ENCODE measurements at regions not wholly inside any gene's neighbourhood (a gene's known extent, or its start where the extent isn't known, plus 50 kb on each side); places are given as distances from the start of the nearest gene placed in this dataset.

GRCh38 chr6:45800911-45801310, 214.7 kb downstream of the CLIC5 start:
- Histone ChIP-seq H3K4me2 (ENCODE audit: low read depth, low read length) (no peak overlapping the region), H3K36me3 (ENCODE audit: control insufficient read depth, insufficient read depth, low read length) (no peaks in the 10 kb centered on the region), H4K20me1 (ENCODE audit: insufficient read depth, low read length) (no peaks in the 10 kb centered on the region), H3K4me1 (ENCODE audit: control insufficient read depth, insufficient read depth, low read length) (no peaks in the 10 kb centered on the region), H3K14ac (replicated peaks; ENCODE audit: low read depth, low read length) (no peak overlapping the region), H2AK9ac (replicated peaks; ENCODE audit: low read depth, low read length, poor library complexity) (no peak overlapping the region), H4K5ac (ENCODE audit: low read depth, low read length) (no peak overlapping the region), H2BK120ac (ENCODE audit: low read depth, low read length) (no peak overlapping the region), H3K4ac (ENCODE audit: low read depth, low read length) (no peak overlapping the region), H3K18ac (ENCODE audit: low read depth, low read length) (no peak overlapping the region), H3K27me3 (ENCODE audit: control insufficient read depth, insufficient read depth, low read length) (peaks cover 19% of the 10 kb centered on the region), H2AFZ (replicated peaks; ENCODE audit: low read length, poor library complexity) (no peak overlapping the region), H2BK20ac (ENCODE audit: low read depth, low read length) (no peak overlapping the region), H2BK15ac (ENCODE audit: low read depth, low read length) (no peak overlapping the region), H2AK5ac (ENCODE audit: low read depth, low read length) (no peak overlapping the region), H3K9ac (ENCODE audit: low read depth, low read length) (no peak overlapping the region), H2BK5ac (ENCODE audit: low read depth, low read length, poor library complexity, severe bottlenecking) (no peak overlapping the region), H3K56ac (ENCODE audit: extremely low read depth, insufficient read depth, low read length) (no peak overlapping the region), H3K4me3 (ENCODE audit: insufficient read depth, low read depth, low read length) (no peak overlapping the region), H4K8ac (ENCODE audit: low read depth in 2 of 2, low read length in 2 of 2) (no peak overlapping the region), H3K23ac (ENCODE audit: low read depth, low read length) (no peak overlapping the region), H3K79me1 (ENCODE audit: low read depth in 1 of 2, low read length in 2 of 2) (no peaks in the 10 kb centered on the region), H4K91ac (ENCODE audit: insufficient read depth, low read depth, low read length) (no peak overlapping the region), H3K27ac (ENCODE audit: insufficient read depth, low read length) (no peak overlapping the region), H3K9me3 (ENCODE audit: control insufficient read depth, insufficient read depth, low read length) (no peaks in the 10 kb centered on the region), H3K9me1 (ENCODE audit: insufficient read depth, low read length) (no peaks in the 10 kb centered on the region; the same call in 1 of the 2 replicates)
- in situ Hi-C loops (cut with MboI; ENCODE audit: low sequenced_read_pairs), result no loop called here
- no peak for TF ChIP-seq CTCF (conservative IDR thresholded peaks at IDR 0.05; ENCODE audit: low read depth, low read length)
- TF ChIP-seq, protein P1, sequence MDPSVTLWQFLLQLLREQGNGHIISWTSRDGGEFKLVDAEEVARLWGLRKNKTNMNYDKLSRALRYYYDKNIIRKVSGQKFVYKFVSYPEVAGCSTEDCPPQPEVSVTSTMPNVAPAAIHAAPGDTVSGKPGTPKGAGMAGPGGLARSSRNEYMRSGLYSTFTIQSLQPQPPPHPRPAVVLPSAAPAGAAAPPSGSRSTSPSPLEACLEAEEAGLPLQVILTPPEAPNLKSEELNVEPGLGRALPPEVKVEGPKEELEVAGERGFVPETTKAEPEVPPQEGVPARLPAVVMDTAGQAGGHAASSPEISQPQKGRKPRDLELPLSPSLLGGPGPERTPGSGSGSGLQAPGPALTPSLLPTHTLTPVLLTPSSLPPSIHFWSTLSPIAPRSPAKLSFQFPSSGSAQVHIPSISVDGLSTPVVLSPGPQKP (IDR thresholded peaks at IDR 0.05; ENCODE audit: borderline replicate concordance, low read depth, low read length), result no peak
- TF ChIP-seq RCOR1 (IDR thresholded peaks at IDR 0.05; ENCODE audit: insufficient replicate concordance, low read length), result no peak
- TF ChIP-seq RFX5 (IDR thresholded peaks at IDR 0.05; ENCODE audit: low read depth, low read length), result no peak
- no peak for TF ChIP-seq MAFK (IDR thresholded peaks at IDR 0.05; ENCODE audit: low read depth, low read length)
- no peak for TF ChIP-seq POLR2A (IDR thresholded peaks at IDR 0.05; ENCODE audit: low read depth, low read length)
- TF ChIP-seq NFE2L2 (IDR thresholded peaks at IDR 0.05; ENCODE audit: low read depth, low read length), result no peak
- TF ChIP-seq BHLHE40 (IDR thresholded peaks at IDR 0.05; ENCODE audit: low read depth, low read length), result no peak
- no peak for TF ChIP-seq CHD1 (IDR thresholded peaks at IDR 0.05; ENCODE audit: low read depth, low read length)
- POLR2A ChIA-PET (ENCODE audit: unreplicated experiment), result no interaction called here
- no TSS peak for BruUV-seq (replicated peaks)
- intact Hi-C loops (cut with micrococcal nuclease), result no loop called here
- WGBS, 2 experiments (ENCODE audit: extremely low coverage in 2 of 2, insufficient read length in 1 of 2), result no CpG with 5 or more reads among the region's 5 CpGs
- ATAC-seq (ENCODE audit: low read depth) (no peak), DNase-seq (no peak)
- CTCF ChIA-PET, result no interaction called here
- dilution Hi-C loops (cut with HindIII; ENCODE audit: low sequenced_read_pairs, unreplicated experiment), result no loop called here
